ENCODE measurements at regions not wholly inside any gene's neighbourhood (a gene's known extent, or its start where the extent isn't known, plus 50 kb on each side); places are given as distances from the start of the nearest gene placed in this dataset.
"Not testable (repeated sequence)": the region's sequence is repeated elsewhere in the genome, so short reads cannot be mapped to it uniquely, and the experiment has no call there.

- H3K4me1 Mint-ChIP-seq; H3K27me3 Mint-ChIP-seq; POLR2A ChIA-PET; CTCF ChIA-PET; DNase-seq; ATAC-seq; H3K36me3 Mint-ChIP-seq (ENCODE audit: low read depth); H3K27ac Mint-ChIP-seq; H3K4me3 Mint-ChIP-seq; intact Hi-C loops (cut with DNase I, micrococcal nuclease): not testable (repeated sequence)
- H3K9me3 Mint-ChIP-seq (ENCODE audit: low read depth): peaks cover 11% of the 10 kb centered on the region
Observed at GRCh38 chr13:86501931-86502330, 702.7 kb upstream of the SLITRK6 start.

- Mint-ChIP-seq H3K36me3 (ENCODE audit: low read depth) (no peaks in the 10 kb centered on the region), H3K4me3 (no peak overlapping the region)
Observed at GRCh38 chr13:86510792-86511191, 711.6 kb upstream of the SLITRK6 start.

DNA sequence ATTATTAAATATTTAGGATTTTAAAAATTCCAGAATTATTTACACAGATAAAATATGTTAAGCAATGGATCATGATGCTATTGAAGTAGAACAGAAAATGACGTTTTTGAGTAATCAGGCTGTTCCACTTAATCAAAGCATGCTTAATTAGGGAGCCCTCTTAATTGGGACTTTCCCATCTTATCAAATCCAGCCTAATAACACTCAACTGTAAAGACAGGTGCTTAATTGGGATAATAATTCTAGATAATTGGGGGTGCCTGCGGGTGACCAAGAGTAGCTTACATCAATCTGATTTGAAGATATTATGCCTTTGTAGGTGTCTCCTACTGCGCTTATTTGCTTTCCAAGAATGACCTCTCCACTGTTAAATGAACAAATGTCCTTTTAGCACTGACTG lies 742.2 kb upstream of the SLITRK6 start:
- H3K27me3 Mint-ChIP-seq: no peaks in the 10 kb centered on the region
- peaks cover 4% of the 10 kb centered on the region for H3K9me3 Mint-ChIP-seq (ENCODE audit: low read depth)
- ATAC-seq (no peak), DNase-seq (no peak)
- no peak overlapping the region for H3K27ac Mint-ChIP-seq
- intact Hi-C loops (cut with DNase I, micrococcal nuclease): no loop called here
- H3K4me1 Mint-ChIP-seq: no peaks in the 10 kb centered on the region
- ChIA-PET POLR2A (no interaction called here), CTCF (no interaction called here)
- no peak overlapping the region for H3K4me3 Mint-ChIP-seq
- H3K36me3 Mint-ChIP-seq (ENCODE audit: low read depth): no peaks in the 10 kb centered on the region

More at GRCh38 chr13:86510792-86511191, 711.6 kb upstream of the SLITRK6 start:
- Mint-ChIP-seq H3K4me1 (no peaks in the 10 kb centered on the region), H3K9me3 (ENCODE audit: low read depth) (peaks cover 8% of the 10 kb centered on the region), H3K27ac (no peak overlapping the region), H3K27me3 (no peaks in the 10 kb centered on the region)
- CTCF ChIA-PET: no interaction called here
- intact Hi-C loops (cut with DNase I, micrococcal nuclease): no loop called here
- no peak for DNase-seq
- ATAC-seq: no peak
- POLR2A ChIA-PET: interaction anchor here (0.6 kb wide), 1 partner anchor 562 kb away, joined by 6 read pairs; no protein-coding TSS in a partner anchor

DNA sequence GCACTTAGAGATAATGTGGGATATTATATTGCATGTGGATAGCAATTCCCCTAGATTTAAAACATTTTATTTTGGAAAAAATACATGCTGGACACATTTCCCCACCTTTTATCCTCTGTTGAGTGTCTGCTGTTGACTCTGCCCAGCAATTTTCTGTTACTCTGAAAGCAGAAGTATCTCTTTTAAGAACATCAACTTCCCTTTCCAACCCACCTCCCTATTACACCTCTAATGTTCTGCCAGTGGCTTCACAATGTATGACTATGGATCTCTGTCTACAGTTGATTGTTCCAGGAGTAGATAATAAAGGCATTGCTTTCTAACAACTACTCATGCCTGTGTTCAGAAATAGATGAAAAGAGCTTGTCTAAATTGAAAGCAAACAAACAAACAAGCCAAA lies 754.8 kb upstream of the SLITRK6 start:
- DNase-seq: no peak
- no peaks in the 10 kb centered on the region for H3K4me1 Mint-ChIP-seq
- no peaks in the 10 kb centered on the region for H3K36me3 Mint-ChIP-seq (ENCODE audit: low read depth)
- no peaks in the 10 kb centered on the region for H3K27me3 Mint-ChIP-seq
- H3K27ac Mint-ChIP-seq: no peak overlapping the region
- H3K4me3 Mint-ChIP-seq: no peak overlapping the region
- ChIA-PET CTCF (no interaction called here), POLR2A (no interaction called here)
- ATAC-seq: no peak
- intact Hi-C loops (cut with DNase I, micrococcal nuclease): no loop called here
- peaks cover 6% of the 10 kb centered on the region for H3K9me3 Mint-ChIP-seq (ENCODE audit: low read depth)

DNA sequence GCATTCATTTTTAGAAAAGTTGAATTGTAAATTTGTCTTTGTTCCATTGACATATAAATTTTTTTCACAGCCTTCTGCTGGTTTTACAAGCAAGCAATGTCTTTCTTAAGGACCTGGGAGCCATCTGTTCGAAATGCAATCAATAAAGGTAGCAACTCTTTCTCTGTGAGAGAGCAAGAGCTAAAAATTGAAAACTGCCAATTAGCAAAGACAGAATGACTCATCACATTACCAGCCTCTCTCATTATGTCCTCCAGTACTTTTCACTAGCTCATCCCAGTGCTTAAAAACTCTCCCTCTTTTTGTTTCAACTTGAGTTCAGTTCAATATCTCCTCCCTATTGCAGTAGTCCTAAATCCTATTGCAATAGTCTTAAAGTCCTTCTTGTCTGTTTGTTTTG lies 760.7 kb upstream of the SLITRK6 start:
- POLR2A ChIA-PET: no interaction called here
- no peak for ATAC-seq
- intact Hi-C loops (cut with DNase I, micrococcal nuclease): no loop called here
- Mint-ChIP-seq H3K4me3 (no peak overlapping the region), H3K27me3 (no peaks in the 10 kb centered on the region), H3K27ac (no peak overlapping the region), H3K36me3 (ENCODE audit: low read depth) (no peaks in the 10 kb centered on the region), H3K9me3 (ENCODE audit: low read depth) (peaks cover 2% of the 10 kb centered on the region), H3K4me1 (no peaks in the 10 kb centered on the region)
- CTCF ChIA-PET: no interaction called here
- no peak for DNase-seq

GRCh38 chr13:86562866-86563265 lies 763.6 kb upstream of the SLITRK6 start:
- no peaks in the 10 kb centered on the region for H3K27me3 Mint-ChIP-seq
- ChIA-PET POLR2A (no interaction called here), CTCF (no interaction called here)
- intact Hi-C loops (cut with DNase I, micrococcal nuclease): no loop called here
- H3K9me3 Mint-ChIP-seq (ENCODE audit: low read depth): peaks cover 4% of the 10 kb centered on the region
- no peak overlapping the region for H3K4me3 Mint-ChIP-seq
- H3K36me3 Mint-ChIP-seq (ENCODE audit: low read depth): no peaks in the 10 kb centered on the region
- DNase-seq (no peak), ATAC-seq (no peak)
- no peak overlapping the region for H3K27ac Mint-ChIP-seq
- H3K4me1 Mint-ChIP-seq: no peaks in the 10 kb centered on the region

- ChIA-PET CTCF (no interaction called here), POLR2A (no interaction called here)
- Mint-ChIP-seq H3K27ac (no peak overlapping the region), H3K4me3 (no peak overlapping the region), H3K4me1 (no peaks in the 10 kb centered on the region), H3K9me3 (ENCODE audit: low read depth) (peaks cover 4% of the 10 kb centered on the region), H3K27me3 (no peaks in the 10 kb centered on the region), H3K36me3 (ENCODE audit: low read depth) (no peaks in the 10 kb centered on the region)
- ATAC-seq (no peak), DNase-seq (no peak)
- intact Hi-C loops (cut with DNase I, micrococcal nuclease): no loop called here
Observed at GRCh38 chr13:86563308-86563707, 764.1 kb upstream of the SLITRK6 start.

- Mint-ChIP-seq H3K4me3 (no peak overlapping the region), H3K9me3 (ENCODE audit: low read depth) (peaks cover 4% of the 10 kb centered on the region)
- no peak for DNase-seq
Observed at GRCh38 chr13:86567119-86567518, 767.9 kb upstream of the SLITRK6 start.

GRCh38 chr13:86569119-86569518 lies 769.9 kb upstream of the SLITRK6 start:
- Mint-ChIP-seq H3K27me3 (no peaks in the 10 kb centered on the region), H3K27ac (no peak overlapping the region), H3K4me3 (no peak overlapping the region), H3K9me3 (ENCODE audit: low read depth) (peaks cover 2% of the 10 kb centered on the region), H3K4me1 (no peaks in the 10 kb centered on the region), H3K36me3 (ENCODE audit: low read depth) (no peaks in the 10 kb centered on the region)
- intact Hi-C loops (cut with DNase I, micrococcal nuclease): no loop called here
- ATAC-seq: no peak
- ChIA-PET POLR2A (no interaction called here), CTCF (no interaction called here)
- DNase-seq: no peak

More at GRCh38 chr13:86567119-86567518, 767.9 kb upstream of the SLITRK6 start:
- CTCF ChIA-PET: no interaction called here
- H3K27ac Mint-ChIP-seq: no peak overlapping the region
- H3K4me1 Mint-ChIP-seq: no peaks in the 10 kb centered on the region
- no peaks in the 10 kb centered on the region for H3K36me3 Mint-ChIP-seq (ENCODE audit: low read depth)
- POLR2A ChIA-PET: no interaction called here
- intact Hi-C loops (cut with DNase I, micrococcal nuclease): no loop called here
- no peaks in the 10 kb centered on the region for H3K27me3 Mint-ChIP-seq
- no peak for ATAC-seq

DNA sequence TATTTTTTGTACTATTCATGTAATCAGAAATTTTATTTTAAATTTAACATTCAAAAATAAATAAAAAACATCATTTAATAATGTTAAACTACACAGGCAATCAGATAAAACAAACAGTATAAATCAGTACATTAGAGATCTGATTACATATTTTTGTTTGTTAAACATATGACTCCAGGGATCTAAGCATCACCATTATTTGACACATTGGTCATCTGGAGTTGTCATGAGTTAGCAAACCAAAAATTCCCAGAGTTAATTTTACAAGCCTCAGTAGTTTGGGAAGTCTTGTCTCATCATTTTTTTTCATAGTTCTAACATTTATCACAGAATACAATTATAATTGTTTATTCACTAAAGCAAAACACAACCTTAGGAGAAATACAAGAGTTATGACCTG lies 770.8 kb upstream of the SLITRK6 start:
- H3K4me1 Mint-ChIP-seq: no peaks in the 10 kb centered on the region
- no peak for DNase-seq
- ATAC-seq: no peak
- ChIA-PET POLR2A (no interaction called here), CTCF (no interaction called here)
- H3K4me3 Mint-ChIP-seq: no peak overlapping the region
- H3K27ac Mint-ChIP-seq: no peak overlapping the region
- no peaks in the 10 kb centered on the region for H3K36me3 Mint-ChIP-seq (ENCODE audit: low read depth)
- intact Hi-C loops (cut with DNase I, micrococcal nuclease): no loop called here
- peaks cover 2% of the 10 kb centered on the region for H3K9me3 Mint-ChIP-seq (ENCODE audit: low read depth)
- H3K27me3 Mint-ChIP-seq: no peaks in the 10 kb centered on the region

DNA sequence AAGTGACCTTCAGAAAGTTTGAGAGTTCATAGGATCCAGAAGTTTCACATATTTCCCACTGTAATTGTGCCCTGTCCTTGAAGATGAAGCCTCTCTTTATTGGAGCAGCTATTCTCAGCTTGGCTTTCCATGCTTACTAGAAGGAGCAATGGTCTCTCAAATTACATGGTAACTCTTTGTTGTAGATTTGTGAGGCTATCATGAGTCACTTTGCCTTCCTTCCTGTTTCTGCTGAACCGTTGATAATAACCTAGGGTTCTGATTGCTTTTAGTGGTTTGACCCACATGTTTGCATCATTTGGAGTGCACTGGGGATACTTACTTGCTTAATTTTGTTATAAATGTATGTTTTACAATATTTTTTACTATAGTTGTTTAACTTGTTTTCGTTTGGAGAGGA lies 772.9 kb upstream of the SLITRK6 start:
- no peak overlapping the region for H3K27ac Mint-ChIP-seq
- no peak overlapping the region for H3K4me3 Mint-ChIP-seq
- H3K36me3 Mint-ChIP-seq (ENCODE audit: low read depth): no peaks in the 10 kb centered on the region
- no peak for DNase-seq
- no peaks in the 10 kb centered on the region for H3K27me3 Mint-ChIP-seq
- no peaks in the 10 kb centered on the region for H3K9me3 Mint-ChIP-seq (ENCODE audit: low read depth)
- CTCF ChIA-PET: no interaction called here
- POLR2A ChIA-PET: no interaction called here
- no peak for ATAC-seq
- no peaks in the 10 kb centered on the region for H3K4me1 Mint-ChIP-seq
- intact Hi-C loops (cut with DNase I, micrococcal nuclease): no loop called here

DNA sequence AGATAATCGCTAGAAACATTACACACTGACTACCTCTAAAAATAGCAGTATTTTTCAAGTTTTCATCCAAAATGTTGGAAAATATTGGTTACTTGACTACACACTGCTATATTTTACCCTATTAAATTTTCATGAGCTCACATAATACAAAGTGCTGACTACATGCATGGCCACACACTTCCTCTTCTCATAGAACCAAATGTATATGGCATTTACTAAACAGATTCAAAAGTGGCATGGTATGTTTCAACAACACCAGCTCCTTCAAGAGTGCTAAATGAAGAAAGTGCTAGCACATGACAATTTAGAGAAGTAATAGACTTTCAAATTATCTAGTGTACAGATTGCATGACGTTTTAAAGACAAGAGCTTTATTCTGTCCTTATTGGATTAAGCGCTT lies 780.4 kb upstream of the SLITRK6 start:
- Mint-ChIP-seq H3K27ac (no peak overlapping the region), H3K4me1 (no peaks in the 10 kb centered on the region), H3K4me3 (no peak overlapping the region), H3K27me3 (no peaks in the 10 kb centered on the region), H3K36me3 (ENCODE audit: low read depth) (no peaks in the 10 kb centered on the region), H3K9me3 (ENCODE audit: low read depth) (peaks cover 5% of the 10 kb centered on the region)
- ChIA-PET POLR2A (no interaction called here), CTCF (interaction anchor here (0.5 kb wide), 1 partner anchor 870 kb away, joined by 3 read pairs; no protein-coding TSS in a partner anchor)
- intact Hi-C loops (cut with DNase I, micrococcal nuclease): no loop called here
- no peak for ATAC-seq
- no peak for DNase-seq

DNA sequence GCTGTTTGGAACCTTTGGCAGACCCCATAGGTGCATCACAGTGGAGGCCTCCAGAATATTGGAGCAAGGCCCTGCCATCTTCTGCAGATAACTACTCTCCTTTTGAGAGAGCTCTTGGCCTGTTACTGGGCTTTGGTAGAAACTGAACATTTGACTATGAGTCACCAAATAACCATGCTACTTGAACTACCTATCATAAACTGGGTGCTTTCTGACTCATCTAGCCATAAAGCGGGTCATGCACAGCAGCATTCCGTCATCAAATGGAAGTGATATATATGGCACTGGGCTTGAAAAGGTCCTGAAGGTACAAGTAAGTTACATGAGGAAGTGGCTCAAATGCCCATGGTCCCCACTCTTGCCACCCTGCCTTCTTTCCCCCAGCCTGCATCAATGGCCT lies 782.5 kb upstream of the SLITRK6 start:
- H3K9me3 Mint-ChIP-seq (ENCODE audit: low read depth): peaks cover 5% of the 10 kb centered on the region
- POLR2A ChIA-PET: no interaction called here
- ATAC-seq: no peak
- no peaks in the 10 kb centered on the region for H3K36me3 Mint-ChIP-seq (ENCODE audit: low read depth)
- DNase-seq: no peak
- intact Hi-C loops (cut with DNase I, micrococcal nuclease): no loop called here
- no peaks in the 10 kb centered on the region for H3K27me3 Mint-ChIP-seq
- H3K4me3 Mint-ChIP-seq: no peak overlapping the region
- CTCF ChIA-PET: no interaction called here
- H3K27ac Mint-ChIP-seq: no peak overlapping the region
- no peaks in the 10 kb centered on the region for H3K4me1 Mint-ChIP-seq
